ENCODE measurements at regions not wholly inside any gene's neighbourhood (a gene's known extent, or its start where the extent isn't known, plus 50 kb on each side); places are given as distances from the start of the nearest gene placed in this dataset.

DNA sequence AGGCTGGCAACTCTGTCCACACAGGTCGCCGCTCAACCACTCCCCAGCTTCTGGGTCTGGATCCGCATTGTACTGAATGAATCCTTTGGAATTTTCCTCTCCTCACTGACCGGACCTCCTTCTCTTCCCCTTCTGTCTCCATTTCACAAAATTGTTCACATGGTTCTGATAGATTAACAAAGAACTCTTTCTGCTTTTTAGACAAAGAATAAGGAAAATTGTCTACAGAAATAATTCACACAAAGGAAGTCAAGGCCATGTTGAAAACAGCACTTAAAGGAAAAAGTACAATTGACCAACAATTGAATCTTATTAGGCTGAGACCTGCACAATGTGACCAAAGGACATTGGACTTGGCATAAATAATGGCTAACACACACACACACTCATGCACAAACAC is 73.6 kb upstream of the GLI2 start:
- no peak for TF ChIP-seq EZH2 (IDR thresholded peaks at IDR 0.05; ENCODE audit: borderline replicate concordance, low read length)
- TF ChIP-seq, protein P1, sequence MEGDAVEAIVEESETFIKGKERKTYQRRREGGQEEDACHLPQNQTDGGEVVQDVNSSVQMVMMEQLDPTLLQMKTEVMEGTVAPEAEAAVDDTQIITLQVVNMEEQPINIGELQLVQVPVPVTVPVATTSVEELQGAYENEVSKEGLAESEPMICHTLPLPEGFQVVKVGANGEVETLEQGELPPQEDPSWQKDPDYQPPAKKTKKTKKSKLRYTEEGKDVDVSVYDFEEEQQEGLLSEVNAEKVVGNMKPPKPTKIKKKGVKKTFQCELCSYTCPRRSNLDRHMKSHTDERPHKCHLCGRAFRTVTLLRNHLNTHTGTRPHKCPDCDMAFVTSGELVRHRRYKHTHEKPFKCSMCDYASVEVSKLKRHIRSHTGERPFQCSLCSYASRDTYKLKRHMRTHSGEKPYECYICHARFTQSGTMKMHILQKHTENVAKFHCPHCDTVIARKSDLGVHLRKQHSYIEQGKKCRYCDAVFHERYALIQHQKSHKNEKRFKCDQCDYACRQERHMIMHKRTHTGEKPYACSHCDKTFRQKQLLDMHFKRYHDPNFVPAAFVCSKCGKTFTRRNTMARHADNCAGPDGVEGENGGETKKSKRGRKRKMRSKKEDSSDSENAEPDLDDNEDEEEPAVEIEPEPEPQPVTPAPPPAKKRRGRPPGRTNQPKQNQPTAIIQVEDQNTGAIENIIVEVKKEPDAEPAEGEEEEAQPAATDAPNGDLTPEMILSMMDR (IDR thresholded peaks at IDR 0.05; ENCODE audit: low read length), result no peak

All from OCI-LY1 (cell line).